Loucy (cell line): ENCODE measurements at regions not wholly inside any gene's neighbourhood (a gene's known extent, or its start where the extent isn't known, plus 50 kb on each side); places are given as distances from the start of the nearest gene placed in this dataset.

Experiments
- EZH2phosphoT487 ChIP-seq: fragments of 200-600 bp; IDR thresholded peaks from 2 replicates; pipeline ENCODE4 v1.6.1; 2018; ENCODE audit warnings: antibody characterized with exemption, mild to moderate bottlenecking, moderate library complexity, borderline replicate concordance
- TF ChIP-seq, protein P1 (sequence below): fragments of 200-600 bp; sonication (generic); conservative IDR thresholded peaks from 2 replicates; pipeline ENCODE4 v1.5.1; 2014; ENCODE audit warnings: mild to moderate bottlenecking, antibody characterized with exemption, low read length

DNA sequence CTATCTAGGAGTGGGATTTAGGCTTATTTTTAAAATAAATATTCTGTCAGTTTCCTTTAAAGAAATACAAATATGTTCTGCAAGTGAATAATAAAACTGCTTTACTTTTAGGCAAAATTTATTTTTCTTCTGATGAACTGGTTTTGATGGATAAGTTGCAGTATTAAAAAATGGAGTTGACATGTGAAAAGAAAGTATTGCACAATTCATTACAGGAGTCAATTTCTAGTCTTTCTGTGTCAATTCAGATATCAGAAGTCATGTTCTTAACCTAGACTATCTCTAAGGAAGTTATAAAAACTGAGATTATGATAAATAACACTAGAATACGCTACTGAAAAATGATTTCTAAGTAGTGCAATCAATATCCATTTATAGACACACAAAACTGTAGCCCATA is 270.2 kb upstream of the TMPRSS15 start:
- TF ChIP-seq, protein P1, sequence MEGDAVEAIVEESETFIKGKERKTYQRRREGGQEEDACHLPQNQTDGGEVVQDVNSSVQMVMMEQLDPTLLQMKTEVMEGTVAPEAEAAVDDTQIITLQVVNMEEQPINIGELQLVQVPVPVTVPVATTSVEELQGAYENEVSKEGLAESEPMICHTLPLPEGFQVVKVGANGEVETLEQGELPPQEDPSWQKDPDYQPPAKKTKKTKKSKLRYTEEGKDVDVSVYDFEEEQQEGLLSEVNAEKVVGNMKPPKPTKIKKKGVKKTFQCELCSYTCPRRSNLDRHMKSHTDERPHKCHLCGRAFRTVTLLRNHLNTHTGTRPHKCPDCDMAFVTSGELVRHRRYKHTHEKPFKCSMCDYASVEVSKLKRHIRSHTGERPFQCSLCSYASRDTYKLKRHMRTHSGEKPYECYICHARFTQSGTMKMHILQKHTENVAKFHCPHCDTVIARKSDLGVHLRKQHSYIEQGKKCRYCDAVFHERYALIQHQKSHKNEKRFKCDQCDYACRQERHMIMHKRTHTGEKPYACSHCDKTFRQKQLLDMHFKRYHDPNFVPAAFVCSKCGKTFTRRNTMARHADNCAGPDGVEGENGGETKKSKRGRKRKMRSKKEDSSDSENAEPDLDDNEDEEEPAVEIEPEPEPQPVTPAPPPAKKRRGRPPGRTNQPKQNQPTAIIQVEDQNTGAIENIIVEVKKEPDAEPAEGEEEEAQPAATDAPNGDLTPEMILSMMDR, result no peak
- TF ChIP-seq EZH2phosphoT487, result no peak
